Calu3 (cell line): ENCODE measurements at regions not wholly inside any gene's neighbourhood (a gene's known extent, or its start where the extent isn't known, plus 50 kb on each side); places are given as distances from the start of the nearest gene placed in this dataset.

ENCODE experiments used
- BruUV-seq: library from RNA; stranded (reverse); fragments of 400-500 nt; replicated peaks from 2 replicates; lab custom pipeline; 2021; lab: Mats Ljungman, UMichigan
- CTCF ChIA-PET: fragments of 300-600 bp; sonication (Branson Sonifier 250); formaldehyde crosslinking; loops from one replicate; lab custom pipeline; 2022; ENCODE audit warnings: antibody characterized with exemption; lab: Charles Lee
- DNase-seq: peaks from one replicate; pipeline ENCODE4 v3.0.0; 2022
- H3K27ac Mint-ChIP-seq: one replicate; pipeline ENCODE4 v1.8.0; 2022; ENCODE audit warnings: mixed read lengths; ENCODE audit not compliant: unreplicated experiment
- H3K27me3 Mint-ChIP-seq: one replicate; pipeline ENCODE4 v1.8.0; 2022; ENCODE audit warnings: mixed read lengths; ENCODE audit not compliant: unreplicated experiment
- H3K36me3 Mint-ChIP-seq: one replicate; pipeline ENCODE4 v1.8.0; 2022; ENCODE audit warnings: mild to moderate bottlenecking, moderate library complexity, mixed read lengths; ENCODE audit not compliant: insufficient read depth, unreplicated experiment
- H3K4me1 Mint-ChIP-seq: one replicate; pipeline ENCODE4 v1.8.0; 2022; ENCODE audit warnings: mild to moderate bottlenecking, low read depth, mixed read lengths; ENCODE audit not compliant: unreplicated experiment
- H3K4me3 Mint-ChIP-seq: one replicate; pipeline ENCODE4 v1.8.0; 2022; ENCODE audit warnings: mild to moderate bottlenecking, low read depth, moderate library complexity, mixed read lengths; ENCODE audit not compliant: unreplicated experiment
- H3K9me3 Mint-ChIP-seq: one replicate; pipeline ENCODE4 v1.8.0; 2022; ENCODE audit warnings: low read depth, mixed read lengths; ENCODE audit not compliant: unreplicated experiment
- CTCF ChIP-seq: fragments of 200-600 bp; IDR thresholded peaks from one replicate; pipeline ENCODE4 v1.8.0; 2022; ENCODE audit warnings: antibody characterized with exemption; ENCODE audit not compliant: unreplicated experiment
- intact Hi-C: fragments of 100-400 bp; cut with micrococcal nuclease; formaldehyde crosslinking; loops from one replicate; pipeline ENCODE4 v1.10.0; 2022; ENCODE audit not compliant: unreplicated experiment

- H3K27me3 Mint-ChIP-seq, result no peaks in the 10 kb centered on the region
- H3K4me1 Mint-ChIP-seq, result no peaks in the 10 kb centered on the region
- DNase-seq, result no peak
- no peaks in the 10 kb centered on the region for H3K36me3 Mint-ChIP-seq
- TF ChIP-seq CTCF, result no peak
- no TSS peak for BruUV-seq
- CTCF ChIA-PET, result no interaction called here
- H3K9me3 Mint-ChIP-seq, result no peaks in the 10 kb centered on the region
- H3K4me3 Mint-ChIP-seq, result no peak overlapping the region
- no peak overlapping the region for H3K27ac Mint-ChIP-seq
- intact Hi-C loops, result no loop called here
These were observed 549.9 kb downstream of the CBLN2 start for GRCh38 chr18:71994273-71994672.

- H3K27me3 Mint-ChIP-seq, result no peaks in the 10 kb centered on the region
- peaks cover 2% of the 10 kb centered on the region for H3K9me3 Mint-ChIP-seq
- CTCF ChIA-PET, result no interaction called here
- BruUV-seq, result no TSS peak
- no peak overlapping the region for H3K4me3 Mint-ChIP-seq
- no peak for DNase-seq
- no peaks in the 10 kb centered on the region for H3K36me3 Mint-ChIP-seq
- TF ChIP-seq CTCF, result no peak
- no peak overlapping the region for H3K27ac Mint-ChIP-seq
- intact Hi-C loops, result no loop called here
- H3K4me1 Mint-ChIP-seq, result no peaks in the 10 kb centered on the region
These were observed 554.5 kb downstream of the CBLN2 start for GRCh38 chr18:71989616-71990015.

GRCh38 chr18:71986351-71987050 lies 557.6 kb downstream of the CBLN2 start:
- DNase-seq, result no peak
- intact Hi-C loops, result no loop called here
- Mint-ChIP-seq H3K27ac (no peak overlapping the region), H3K9me3 (peaks cover 2% of the 10 kb centered on the region), H3K4me1 (no peaks in the 10 kb centered on the region), H3K36me3 (no peaks in the 10 kb centered on the region), H3K27me3 (no peaks in the 10 kb centered on the region), H3K4me3 (no peak overlapping the region)
- CTCF ChIA-PET, result no interaction called here
- no TSS peak for BruUV-seq
- TF ChIP-seq CTCF, result no peak

GRCh38 chr18:71976744-71977143 lies 567.4 kb downstream of the CBLN2 start:
- intact Hi-C loops, result no loop called here
- H3K27me3 Mint-ChIP-seq, result no peaks in the 10 kb centered on the region
- H3K4me3 Mint-ChIP-seq, result no peak overlapping the region
- H3K9me3 Mint-ChIP-seq, result no peaks in the 10 kb centered on the region
- no peaks in the 10 kb centered on the region for H3K4me1 Mint-ChIP-seq
- TF ChIP-seq CTCF, result no peak
- CTCF ChIA-PET, result no interaction called here
- no peak overlapping the region for H3K27ac Mint-ChIP-seq
- no peak for DNase-seq
- no TSS peak for BruUV-seq
- no peaks in the 10 kb centered on the region for H3K36me3 Mint-ChIP-seq
